Tibial nerve (tissue), 4 donors: ENCODE measurements at regions not wholly inside any gene's neighbourhood (a gene's known extent, or its start where the extent isn't known, plus 50 kb on each side); places are given as distances from the start of the nearest gene placed in this dataset.

Source experiments
- DNase-seq, 2 donors: peaks; one replicate each; pipeline ENCODE4 v3.0.0-alpha.2; 2019; ENCODE audit warnings: low spot score in 2 of 2
- H3K27ac ChIP-seq, 4 donors: fragments of 200-600 bp; sonication (generic) in 3 of 4; one replicate each; pipeline ENCODE4 v1.5.1; 2017 to 2019; ENCODE audit warnings: mild to moderate bottlenecking in 1 of 4
- H3K27me3 ChIP-seq, 2 donors: fragments of 200-600 bp; sonication (generic) in 1 of 2; one replicate each; pipeline versions ENCODE4 v1.5.1 to v1.6.0; 2017 to 2019
- H3K36me3 ChIP-seq, 3 donors: fragments of 200-600 bp; sonication (generic); one replicate each; pipeline ENCODE4 v1.5.1; 2018 to 2019
- H3K4me1 ChIP-seq, 4 donors: fragments of 200-600 bp; sonication (generic) in 3 of 4; one replicate each; pipeline ENCODE4 v1.5.1; 2017 to 2019
- H3K4me3 ChIP-seq, 4 donors: fragments of 200-600 bp; sonication (generic) in 3 of 4; one replicate each; pipeline ENCODE4 v1.5.1; 2017 to 2019; ENCODE audit warnings: mild to moderate bottlenecking in 1 of 4, moderate library complexity in 1 of 4
- H3K9me3 ChIP-seq, 4 donors: fragments of 200-600 bp; sonication (generic) in 3 of 4; one replicate each; pipeline ENCODE4 v1.5.1; 2017 to 2019
- EP300 ChIP-seq, 2 donors: sonication (generic); formaldehyde crosslinking; IDR thresholded peaks; one replicate each; pipeline ENCODE4 v1.6.1; 2017; ENCODE audit warnings: antibody characterized with exemption in 2 of 2, mild to moderate bottlenecking in 1 of 2
- POLR2A ChIP-seq, 2 donors: fragments of 450-650 bp; IDR thresholded peaks; one replicate each; pipeline ENCODE4 v1.6.1; 2017; ENCODE audit warnings: antibody characterized with exemption in 2 of 2, mild to moderate bottlenecking in 2 of 2, moderate library complexity in 2 of 2
- WGBS, 2 donors: methylation state at CpG; one replicate each; pipeline ENCODE4 v1.1.5; 2018; 5-methylcytosine and 5-hydroxymethylcytosine counted together
- TF ChIP-seq, protein P1 (sequence below), 5 experiments: fragments of 200-600 bp in 3 of 5; fragments of 450-650 bp in 2 of 5; sonication (generic) in 3 of 5; IDR thresholded peaks; one replicate each; pipeline ENCODE4 v1.5.1; 2016 to 2019; ENCODE audit warnings: antibody characterized with exemption in 5 of 5, mild to moderate bottlenecking in 3 of 5, moderate library complexity in 2 of 5

- H3K9me3 ChIP-seq: no peaks in the 10 kb centered on the region
- WGBS, 2 donors: 68 to 74% methylated on average over 1 of the region's 1 CpG
- DNase-seq: no peak
- TF ChIP-seq, protein P1, sequence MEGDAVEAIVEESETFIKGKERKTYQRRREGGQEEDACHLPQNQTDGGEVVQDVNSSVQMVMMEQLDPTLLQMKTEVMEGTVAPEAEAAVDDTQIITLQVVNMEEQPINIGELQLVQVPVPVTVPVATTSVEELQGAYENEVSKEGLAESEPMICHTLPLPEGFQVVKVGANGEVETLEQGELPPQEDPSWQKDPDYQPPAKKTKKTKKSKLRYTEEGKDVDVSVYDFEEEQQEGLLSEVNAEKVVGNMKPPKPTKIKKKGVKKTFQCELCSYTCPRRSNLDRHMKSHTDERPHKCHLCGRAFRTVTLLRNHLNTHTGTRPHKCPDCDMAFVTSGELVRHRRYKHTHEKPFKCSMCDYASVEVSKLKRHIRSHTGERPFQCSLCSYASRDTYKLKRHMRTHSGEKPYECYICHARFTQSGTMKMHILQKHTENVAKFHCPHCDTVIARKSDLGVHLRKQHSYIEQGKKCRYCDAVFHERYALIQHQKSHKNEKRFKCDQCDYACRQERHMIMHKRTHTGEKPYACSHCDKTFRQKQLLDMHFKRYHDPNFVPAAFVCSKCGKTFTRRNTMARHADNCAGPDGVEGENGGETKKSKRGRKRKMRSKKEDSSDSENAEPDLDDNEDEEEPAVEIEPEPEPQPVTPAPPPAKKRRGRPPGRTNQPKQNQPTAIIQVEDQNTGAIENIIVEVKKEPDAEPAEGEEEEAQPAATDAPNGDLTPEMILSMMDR (IDR thresholded peaks at IDR 0.05): no peak
- H3K27me3 ChIP-seq: no peaks in the 10 kb centered on the region
- H3K4me3 ChIP-seq: no peak overlapping the region
- no peaks in the 10 kb centered on the region for H3K36me3 ChIP-seq
- H3K27ac ChIP-seq: no peak overlapping the region
- no peaks in the 10 kb centered on the region for H3K4me1 ChIP-seq
Measured at GRCh38 chr3:166453478-166453877, 616.3 kb upstream of the BCHE start.

- Histone ChIP-seq H3K36me3 (no peaks in the 10 kb centered on the region), H3K27ac (no peak overlapping the region), H3K9me3 (no peaks in the 10 kb centered on the region), H3K27me3 (no peaks in the 10 kb centered on the region), H3K4me1 (no peaks in the 10 kb centered on the region), H3K4me3 (no peak overlapping the region)
- DNase-seq: no peak
- 68 to 78% methylated on average over 1 of the region's 1 CpG for WGBS, 2 donors
- TF ChIP-seq, protein P1 (IDR thresholded peaks at IDR 0.05): no peak
- no peak for TF ChIP-seq EP300 (IDR thresholded peaks at IDR 0.05)
- no peak for TF ChIP-seq POLR2A (IDR thresholded peaks at IDR 0.05)
Measured at GRCh38 chr3:166451997-166452396, 614.8 kb upstream of the BCHE start.

DNA sequence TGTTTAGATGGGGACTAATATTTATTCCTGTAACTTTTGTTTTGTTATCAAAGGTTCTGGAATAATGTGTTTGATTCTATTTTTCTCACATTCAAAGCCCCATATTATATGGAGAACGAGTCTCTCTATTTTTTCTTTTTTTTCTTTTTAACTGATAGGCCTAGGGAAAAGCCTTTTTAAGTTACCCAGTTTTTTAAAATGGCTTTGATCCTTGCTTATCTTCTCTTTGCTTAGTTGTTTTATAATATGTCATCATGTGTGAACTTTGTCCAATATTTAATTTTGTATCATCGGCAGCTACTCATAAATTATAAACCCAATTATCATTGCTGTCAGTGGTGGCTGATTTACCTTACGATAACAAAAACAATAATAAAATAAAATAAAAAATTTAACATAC lies 610.3 kb upstream of the BCHE start:
- no peak overlapping the region for H3K27ac ChIP-seq
- DNase-seq: no peak
- TF ChIP-seq, protein P1 (IDR thresholded peaks at IDR 0.05): no peak
- TF ChIP-seq EP300 (IDR thresholded peaks at IDR 0.05): no peak
- TF ChIP-seq POLR2A (IDR thresholded peaks at IDR 0.05): no peak
- WGBS, 2 donors: 73 to 78% methylated on average over 3 of the region's 3 CpGs
- H3K36me3 ChIP-seq: no peaks in the 10 kb centered on the region
- H3K4me1 ChIP-seq: no peaks in the 10 kb centered on the region
- no peaks in the 10 kb centered on the region for H3K27me3 ChIP-seq
- H3K9me3 ChIP-seq: no peaks in the 10 kb centered on the region
- no peak overlapping the region for H3K4me3 ChIP-seq

GRCh38 chr3:166446986-166447385 lies 609.8 kb upstream of the BCHE start:
- DNase-seq: no peak
- no peaks in the 10 kb centered on the region for H3K27me3 ChIP-seq
- TF ChIP-seq POLR2A (IDR thresholded peaks at IDR 0.05) (no peak), EP300 (IDR thresholded peaks at IDR 0.05) (no peak)
- TF ChIP-seq, protein P1 (IDR thresholded peaks at IDR 0.05): no peak
- H3K36me3 ChIP-seq: no peaks in the 10 kb centered on the region
- no peaks in the 10 kb centered on the region for H3K4me1 ChIP-seq
- H3K4me3 ChIP-seq: no peak overlapping the region
- H3K27ac ChIP-seq: no peak overlapping the region
- no peaks in the 10 kb centered on the region for H3K9me3 ChIP-seq
- WGBS, 2 donors: 37 to 45% methylated on average over 3 of the region's 3 CpGs

DNA sequence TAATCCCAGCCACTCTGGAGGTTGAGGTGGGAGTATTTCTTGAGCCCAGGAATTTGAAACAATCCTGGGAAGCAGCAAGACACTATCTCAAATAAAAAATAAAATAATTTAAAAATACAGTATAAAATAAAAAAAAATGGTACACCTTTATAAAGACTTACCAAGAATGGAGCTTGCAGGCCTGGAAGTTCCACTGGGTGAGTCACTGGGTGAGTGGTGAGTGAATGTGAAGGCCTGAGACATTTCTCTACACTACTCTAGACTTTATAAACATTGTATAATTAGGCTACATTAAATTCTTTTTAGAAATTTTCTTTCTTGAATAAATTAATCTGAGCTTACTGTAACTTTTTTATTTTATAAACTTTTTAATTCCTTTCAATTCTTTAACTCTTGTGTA lies 609.1 kb upstream of the BCHE start:
- TF ChIP-seq, protein P1 (IDR thresholded peaks at IDR 0.05): no peak
- no peak for TF ChIP-seq POLR2A (IDR thresholded peaks at IDR 0.05)
- no peak for TF ChIP-seq EP300 (IDR thresholded peaks at IDR 0.05)
- Histone ChIP-seq H3K27me3 (no peaks in the 10 kb centered on the region), H3K9me3 (no peaks in the 10 kb centered on the region), H3K4me1 (no peaks in the 10 kb centered on the region), H3K36me3 (no peaks in the 10 kb centered on the region), H3K4me3 (no peak overlapping the region), H3K27ac (no peak overlapping the region)
- no peak for DNase-seq
